ENCODE measurements at regions not wholly inside any gene's neighbourhood (a gene's known extent, or its start where the extent isn't known, plus 50 kb on each side); places are given as distances from the start of the nearest gene placed in this dataset.

DNA sequence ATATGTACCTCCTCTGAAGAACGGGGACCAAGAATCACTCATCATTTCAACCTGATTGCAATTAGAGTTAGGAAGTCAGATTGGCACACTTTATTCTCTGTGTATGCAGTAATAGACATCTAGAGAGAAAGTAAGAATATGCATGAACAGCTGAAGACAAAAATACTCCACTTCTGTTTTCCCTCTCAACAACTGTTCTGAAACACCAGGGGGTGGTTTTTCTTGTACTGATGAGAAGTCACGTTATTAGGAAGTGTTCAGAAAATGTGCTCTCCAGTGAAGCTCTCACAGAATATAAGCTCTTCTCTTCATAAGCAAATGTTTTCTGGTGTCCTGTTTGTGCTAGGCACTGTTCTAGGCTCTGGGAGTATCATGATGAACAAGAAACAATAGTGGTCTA is 531.7 kb upstream of the C9orf72 start:
- TF ChIP-seq, protein P1, sequence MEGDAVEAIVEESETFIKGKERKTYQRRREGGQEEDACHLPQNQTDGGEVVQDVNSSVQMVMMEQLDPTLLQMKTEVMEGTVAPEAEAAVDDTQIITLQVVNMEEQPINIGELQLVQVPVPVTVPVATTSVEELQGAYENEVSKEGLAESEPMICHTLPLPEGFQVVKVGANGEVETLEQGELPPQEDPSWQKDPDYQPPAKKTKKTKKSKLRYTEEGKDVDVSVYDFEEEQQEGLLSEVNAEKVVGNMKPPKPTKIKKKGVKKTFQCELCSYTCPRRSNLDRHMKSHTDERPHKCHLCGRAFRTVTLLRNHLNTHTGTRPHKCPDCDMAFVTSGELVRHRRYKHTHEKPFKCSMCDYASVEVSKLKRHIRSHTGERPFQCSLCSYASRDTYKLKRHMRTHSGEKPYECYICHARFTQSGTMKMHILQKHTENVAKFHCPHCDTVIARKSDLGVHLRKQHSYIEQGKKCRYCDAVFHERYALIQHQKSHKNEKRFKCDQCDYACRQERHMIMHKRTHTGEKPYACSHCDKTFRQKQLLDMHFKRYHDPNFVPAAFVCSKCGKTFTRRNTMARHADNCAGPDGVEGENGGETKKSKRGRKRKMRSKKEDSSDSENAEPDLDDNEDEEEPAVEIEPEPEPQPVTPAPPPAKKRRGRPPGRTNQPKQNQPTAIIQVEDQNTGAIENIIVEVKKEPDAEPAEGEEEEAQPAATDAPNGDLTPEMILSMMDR (IDR thresholded peaks at IDR 0.05; ENCODE audit: low read length), result no peak
- TF ChIP-seq EZH2 (optimal IDR thresholded peaks at IDR 0.05; ENCODE audit: low read depth, low read length) (no peak), EZH2phosphoT487 (IDR thresholded peaks at IDR 0.05; ENCODE audit: low read length) (no peak)
